ENCODE measurements at regions not wholly inside any gene's neighbourhood (a gene's known extent, or its start where the extent isn't known, plus 50 kb on each side); places are given as distances from the start of the nearest gene placed in this dataset.

DNA sequence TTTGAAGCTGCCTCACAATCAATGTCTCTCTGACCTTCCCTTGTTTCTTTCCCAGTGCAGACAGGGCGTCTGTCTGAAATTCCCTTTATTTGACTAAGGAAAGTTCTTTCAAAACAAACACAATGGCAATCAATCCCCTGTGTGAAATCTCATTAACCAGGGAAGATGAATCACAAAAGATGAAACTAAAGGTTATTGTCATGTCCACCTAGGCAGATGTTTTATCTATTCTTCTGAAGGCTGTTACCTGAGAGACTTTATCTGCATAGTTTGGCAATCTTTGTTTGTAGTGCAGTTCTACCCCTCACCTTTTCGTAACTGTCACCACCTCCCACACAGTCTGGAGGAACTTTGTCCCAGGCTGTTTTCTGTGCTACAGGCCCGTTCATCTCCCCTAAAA lies 217.5 kb upstream of the RIOK2 start:
- Histone ChIP-seq H3K4me2 (ENCODE audit: low read length) (no peak overlapping the region), H3K27ac (ENCODE audit: low read depth, low read length) (no peak overlapping the region), H3K27me3 (ENCODE audit: insufficient read depth, low read length) (no peaks in the 10 kb centered on the region), H3K9me3 (ENCODE audit: insufficient read depth, low read depth, low read length) (no peaks in the 10 kb centered on the region), H3K79me2 (ENCODE audit: insufficient read depth, low read length) (no peaks in the 10 kb centered on the region), H3K4me3 (ENCODE audit: insufficient read depth, low read depth, low read length) (no peak overlapping the region), H4K20me1 (ENCODE audit: insufficient read depth, low read length) (no peaks in the 10 kb centered on the region), H3K36me3 (ENCODE audit: insufficient read depth, low read length) (no peaks in the 10 kb centered on the region), H2AFZ (ENCODE audit: low read depth, low read length) (no peak overlapping the region), H3K4me1 (ENCODE audit: insufficient read depth, low read length) (no peaks in the 10 kb centered on the region), H3K9ac (ENCODE audit: low read length) (no peak overlapping the region)
- TF ChIP-seq EZH2 (IDR thresholded peaks at IDR 0.05; ENCODE audit: insufficient read depth, low read length) (no peak), CTCF (IDR thresholded peaks at IDR 0.05; ENCODE audit: insufficient read depth, low read depth, low read length) (no peak)
- Mint-ChIP-seq H3K4me1 (ENCODE audit: low read depth, unreplicated experiment) (peaks cover 8% of the 10 kb centered on the region), H3K4me3 (ENCODE audit: unreplicated experiment) (no peak overlapping the region), H3K27me3 (ENCODE audit: low read depth, unreplicated experiment) (no peaks in the 10 kb centered on the region), H3K9me3 (ENCODE audit: unreplicated experiment) (peaks cover 7% of the 10 kb centered on the region), H3K36me3 (ENCODE audit: low read depth, unreplicated experiment) (no peaks in the 10 kb centered on the region), H3K27ac (ENCODE audit: unreplicated experiment) (no peak overlapping the region)
- DNase-seq (ENCODE audit: low read depth): no peak
- peak; percentile 34 for FAIRE-seq

GRCh38 chr5:97405941-97406340 lies 222.9 kb upstream of the RIOK2 start:
- H3K9me3 Mint-ChIP-seq (ENCODE audit: unreplicated experiment): peaks cover 6% of the 10 kb centered on the region
- Histone ChIP-seq H4K20me1 (ENCODE audit: insufficient read depth, low read length) (no peaks in the 10 kb centered on the region), H3K4me1 (ENCODE audit: insufficient read depth, low read length) (no peaks in the 10 kb centered on the region), H3K4me3 (ENCODE audit: insufficient read depth, low read depth, low read length) (no peak overlapping the region), H3K36me3 (ENCODE audit: insufficient read depth, low read length) (no peaks in the 10 kb centered on the region), H3K9ac (ENCODE audit: low read length) (no peak overlapping the region), H3K4me2 (ENCODE audit: low read length) (no peak overlapping the region), H3K79me2 (ENCODE audit: insufficient read depth, low read length) (no peaks in the 10 kb centered on the region), H3K9me3 (ENCODE audit: insufficient read depth, low read depth, low read length) (no peaks in the 10 kb centered on the region), H3K27me3 (ENCODE audit: insufficient read depth, low read length) (no peaks in the 10 kb centered on the region), H2AFZ (ENCODE audit: low read depth, low read length) (no peak overlapping the region), H3K27ac (ENCODE audit: low read depth, low read length) (no peak overlapping the region)
- no peak overlapping the region for H3K27ac Mint-ChIP-seq (ENCODE audit: unreplicated experiment)
- DNase-seq (ENCODE audit: low read depth) (no peak), FAIRE-seq (no peak)
- no peaks in the 10 kb centered on the region for H3K4me1 Mint-ChIP-seq (ENCODE audit: low read depth, unreplicated experiment)
- no peaks in the 10 kb centered on the region for H3K27me3 Mint-ChIP-seq (ENCODE audit: low read depth, unreplicated experiment)
- TF ChIP-seq CTCF (IDR thresholded peaks at IDR 0.05; ENCODE audit: insufficient read depth, low read depth, low read length): no peak
- no peak for TF ChIP-seq EZH2 (IDR thresholded peaks at IDR 0.05; ENCODE audit: insufficient read depth, low read length)
- H3K4me3 Mint-ChIP-seq (ENCODE audit: unreplicated experiment): no peak overlapping the region
- peaks cover 2% of the 10 kb centered on the region for H3K36me3 Mint-ChIP-seq (ENCODE audit: low read depth, unreplicated experiment)

- DNase-seq (ENCODE audit: low read depth) (no peak), FAIRE-seq (no peak)
- TF ChIP-seq EZH2 (IDR thresholded peaks at IDR 0.05; ENCODE audit: insufficient read depth, low read length) (no peak), CTCF (IDR thresholded peaks at IDR 0.05; ENCODE audit: insufficient read depth, low read depth, low read length) (no peak)
- Histone ChIP-seq H4K20me1 (ENCODE audit: insufficient read depth, low read length) (no peaks in the 10 kb centered on the region), H3K27ac (ENCODE audit: low read depth, low read length) (no peak overlapping the region), H3K36me3 (ENCODE audit: insufficient read depth, low read length) (no peaks in the 10 kb centered on the region), H2AFZ (ENCODE audit: low read depth, low read length) (no peak overlapping the region), H3K4me3 (ENCODE audit: insufficient read depth, low read depth, low read length) (no peak overlapping the region), H3K9me3 (ENCODE audit: insufficient read depth, low read depth, low read length) (no peaks in the 10 kb centered on the region), H3K4me2 (ENCODE audit: low read length) (no peak overlapping the region), H3K4me1 (ENCODE audit: insufficient read depth, low read length) (no peaks in the 10 kb centered on the region), H3K27me3 (ENCODE audit: insufficient read depth, low read length) (no peaks in the 10 kb centered on the region), H3K9ac (ENCODE audit: low read length) (no peak overlapping the region), H3K79me2 (ENCODE audit: insufficient read depth, low read length) (no peaks in the 10 kb centered on the region)
- no peaks in the 10 kb centered on the region for H3K27me3 Mint-ChIP-seq (ENCODE audit: low read depth, unreplicated experiment)
- no peak overlapping the region for H3K27ac Mint-ChIP-seq (ENCODE audit: unreplicated experiment)
- peaks cover 2% of the 10 kb centered on the region for H3K4me1 Mint-ChIP-seq (ENCODE audit: low read depth, unreplicated experiment)
- H3K36me3 Mint-ChIP-seq (ENCODE audit: low read depth, unreplicated experiment): peaks cover 2% of the 10 kb centered on the region
- peaks cover 6% of the 10 kb centered on the region for H3K9me3 Mint-ChIP-seq (ENCODE audit: unreplicated experiment)
- no peak overlapping the region for H3K4me3 Mint-ChIP-seq (ENCODE audit: unreplicated experiment)
Measured at GRCh38 chr5:97406946-97407676, 224.1 kb upstream of the RIOK2 start.
